ENCODE measurements at regions not wholly inside any gene's neighbourhood (a gene's known extent, or its start where the extent isn't known, plus 50 kb on each side); places are given as distances from the start of the nearest gene placed in this dataset.

GRCh38 chr15:46452297-46452820, 817.5 kb downstream of the SQOR start:
- no peak for TF ChIP-seq EZH2 (IDR thresholded peaks at IDR 0.05; ENCODE audit: low read depth, low read length, severe bottlenecking)
- TF ChIP-seq, protein P1, sequence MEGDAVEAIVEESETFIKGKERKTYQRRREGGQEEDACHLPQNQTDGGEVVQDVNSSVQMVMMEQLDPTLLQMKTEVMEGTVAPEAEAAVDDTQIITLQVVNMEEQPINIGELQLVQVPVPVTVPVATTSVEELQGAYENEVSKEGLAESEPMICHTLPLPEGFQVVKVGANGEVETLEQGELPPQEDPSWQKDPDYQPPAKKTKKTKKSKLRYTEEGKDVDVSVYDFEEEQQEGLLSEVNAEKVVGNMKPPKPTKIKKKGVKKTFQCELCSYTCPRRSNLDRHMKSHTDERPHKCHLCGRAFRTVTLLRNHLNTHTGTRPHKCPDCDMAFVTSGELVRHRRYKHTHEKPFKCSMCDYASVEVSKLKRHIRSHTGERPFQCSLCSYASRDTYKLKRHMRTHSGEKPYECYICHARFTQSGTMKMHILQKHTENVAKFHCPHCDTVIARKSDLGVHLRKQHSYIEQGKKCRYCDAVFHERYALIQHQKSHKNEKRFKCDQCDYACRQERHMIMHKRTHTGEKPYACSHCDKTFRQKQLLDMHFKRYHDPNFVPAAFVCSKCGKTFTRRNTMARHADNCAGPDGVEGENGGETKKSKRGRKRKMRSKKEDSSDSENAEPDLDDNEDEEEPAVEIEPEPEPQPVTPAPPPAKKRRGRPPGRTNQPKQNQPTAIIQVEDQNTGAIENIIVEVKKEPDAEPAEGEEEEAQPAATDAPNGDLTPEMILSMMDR (IDR thresholded peaks at IDR 0.05; ENCODE audit: control extremely low read depth in 1 of 3, insufficient read depth in 1 of 3, low read depth in 1 of 3, low read length in 3 of 3), result no peak
- TF ChIP-seq KDM1A (IDR thresholded peaks at IDR 0.05; ENCODE audit: borderline replicate concordance, low read length), result no peak
- TF ChIP-seq YY1 (IDR thresholded peaks at IDR 0.05; ENCODE audit: low read depth, low read length), result no peak
- no peak for TF ChIP-seq ZNF274 (IDR thresholded peaks at IDR 0.05; ENCODE audit: borderline replicate concordance, extremely low read depth, low read length)

Measured in H1 (cell line).